Adrenal gland (tissue), 9 donors: ENCODE measurements at regions not wholly inside any gene's neighbourhood (a gene's known extent, or its start where the extent isn't known, plus 50 kb on each side); places are given as distances from the start of the nearest gene placed in this dataset.

Experiments
- DNase-seq, 7 donors: peaks; one replicate each; pipeline ENCODE4 v3.0.0-alpha.2; 2019 to 2020
- H3K27ac ChIP-seq, 5 donors: fragments of 200-600 bp; sonication (generic) in 4 of 5; 1 replicate in 3 of 5; 2 replicates in 2 of 5; pipeline versions ENCODE4 v1.5.1 to v1.8.0; 2016 to 2020; ENCODE audit warnings: mild to moderate bottlenecking in 1 of 5
- H3K27me3 ChIP-seq: fragments of 200-600 bp; 2 replicates; pipeline ENCODE4 v1.8.0; 2021
- H3K36me3 ChIP-seq, 2 donors: fragments of 200-600 bp; replicated peaks in 1 of 2; 1 replicate in 1 of 2; 2 replicates in 1 of 2; pipeline versions ENCODE4 v1.5.1 to v1.8.0; 2018 to 2022
- H3K4me1 ChIP-seq, 2 donors: fragments of 200-600 bp; replicated peaks in 1 of 2; 1 replicate in 1 of 2; 2 replicates in 1 of 2; pipeline versions ENCODE4 v1.5.1 to v1.8.0; 2018 to 2021
- H3K4me3 ChIP-seq, 4 donors: fragments of 200-600 bp; sonication (generic) in 3 of 4; one replicate each; pipeline ENCODE4 v1.5.1; 2016 to 2018
- H3K9me3 ChIP-seq, 3 donors: fragments of 200-600 bp; sonication (generic) in 1 of 3; replicated peaks in 1 of 3; 1 replicate in 2 of 3; 2 replicates in 1 of 3; pipeline versions ENCODE4 v1.5.1 to v1.8.0; 2016 to 2021
- CTCF ChIP-seq, 6 experiments: fragments of 450-650 bp in 4 of 6; fragments of 200-600 bp in 2 of 6; sonication (generic) in 1 of 6; IDR thresholded peaks; 1 replicate in 5 of 6; 2 replicates in 1 of 6; pipeline versions ENCODE4 v1.5.1 to v1.8.0; 2016 to 2021; ENCODE audit warnings: antibody characterized with exemption in 6 of 6, mild to moderate bottlenecking in 2 of 6, moderate library complexity in 1 of 6
- POLR2A ChIP-seq, 2 donors: fragments of 450-650 bp; IDR thresholded peaks; one replicate each; pipeline ENCODE4 v1.6.1; 2017; ENCODE audit warnings: antibody characterized with exemption in 2 of 2, mild to moderate bottlenecking in 2 of 2, moderate library complexity in 1 of 2
- WGBS, 4 donors: extraction: QIAGEN DNeasy Blood & Tissue Kit in 2 of 4; methylation state at CpG; one replicate each; pipeline versions ENCODE4 v1.1.5 to v1.1.7; 2013 to 2017; 5-methylcytosine and 5-hydroxymethylcytosine counted together
- intact Hi-C, 2 donors: fragments of 100-400 bp; cut with DNase I; formaldehyde crosslinking; loops; one replicate each; pipeline versions ENCODE4 v1.14.1 to v1.15.0; 2022 to 2023
- donor health status: healthy with polysubstance abuse.
- donor health status: Bipolar disorder and iron deficiency.
- donor health status: DM: yes; HTN: yes; CAD: no.
- donor health status: DM: no; HTN: no; CAD: no.
- donor health status: DM: no; HTN: no; CAD: no.

GRCh38 chr10:1939016-1939415 is 201.7 kb upstream of the ADARB2 start:
- Histone ChIP-seq H3K9me3 (no peaks in the 10 kb centered on the region), H3K27me3 (no peaks in the 10 kb centered on the region), H3K4me1 (no peaks in the 10 kb centered on the region), H3K36me3 (no peaks in the 10 kb centered on the region), H3K27ac (no peak overlapping the region), H3K4me3 (no peak overlapping the region)
- intact Hi-C loops: no loop called here
- no peak for DNase-seq
- WGBS, 4 donors: 76 to 79% (median 77%) methylated on average over 17 of the region's 17 CpGs
- TF ChIP-seq POLR2A (IDR thresholded peaks at IDR 0.05) (no peak), CTCF (IDR thresholded peaks at IDR 0.05) (no peak)

GRCh38 chr10:1938317-1938716 is 201.0 kb upstream of the ADARB2 start:
- intact Hi-C loops: no loop called here
- DNase-seq: peak in 1 of 7 donors; percentile 14
- Histone ChIP-seq H3K9me3 (no peaks in the 10 kb centered on the region), H3K27ac (no peak overlapping the region), H3K4me3 (no peak overlapping the region), H3K27me3 (no peaks in the 10 kb centered on the region), H3K36me3 (no peaks in the 10 kb centered on the region), H3K4me1 (no peaks in the 10 kb centered on the region)
- 48 to 52% (median 49%) methylated on average over 7 of the region's 7 CpGs for WGBS, 4 donors
- TF ChIP-seq POLR2A (IDR thresholded peaks at IDR 0.05): no peak
- TF ChIP-seq CTCF (IDR thresholded peaks at IDR 0.05): no peak

- DNase-seq: no peak
- Histone ChIP-seq H3K27me3 (no peaks in the 10 kb centered on the region), H3K4me3 (no peak overlapping the region), H3K9me3 (no peaks in the 10 kb centered on the region), H3K4me1 (no peaks in the 10 kb centered on the region), H3K36me3 (no peaks in the 10 kb centered on the region), H3K27ac (no peak overlapping the region)
- no peak for TF ChIP-seq POLR2A (IDR thresholded peaks at IDR 0.05)
- no peak for TF ChIP-seq CTCF (IDR thresholded peaks at IDR 0.05)
- intact Hi-C loops: no loop called here
- whole genome bisulfite sequencing, 4 donors: 54 to 69% (median 57%) methylated on average over 4 of the region's 4 CpGs; no CpG with 5 or more reads in 1 of the 4 donors
Measured at GRCh38 chr10:1935912-1936311, 198.6 kb upstream of the ADARB2 start.

- 66 to 88% (median 69%) methylated on average over 16 of the region's 16 CpGs for WGBS, 4 donors
- intact Hi-C loops: no loop called here
- TF ChIP-seq CTCF (IDR thresholded peaks at IDR 0.05) (no peak), POLR2A (IDR thresholded peaks at IDR 0.05) (no peak)
Measured at GRCh38 chr10:1933215-1933614, 195.9 kb upstream of the ADARB2 start.

More at GRCh38 chr10:1933215-1933614, 195.9 kb upstream of the ADARB2 start:
- H3K27me3 ChIP-seq: no peaks in the 10 kb centered on the region
- no peaks in the 10 kb centered on the region for H3K36me3 ChIP-seq
- no peak overlapping the region for H3K27ac ChIP-seq
- DNase-seq: no peak
- H3K4me1 ChIP-seq: no peaks in the 10 kb centered on the region
- H3K9me3 ChIP-seq: no peaks in the 10 kb centered on the region
- no peak overlapping the region for H3K4me3 ChIP-seq
